Myocyte (in vitro differentiated cells): ENCODE measurements at regions not wholly inside any gene's neighbourhood (a gene's known extent, or its start where the extent isn't known, plus 50 kb on each side); places are given as distances from the start of the nearest gene placed in this dataset.

ENCODE experiments used
- DNase-seq: peaks from one replicate; pipeline ENCODE4 v3.0.0-alpha.2; 2012; ENCODE audit warnings: low read depth

- DNase-seq, result no peak
These were observed 92.5 kb upstream of the NCK2 start for GRCh38 chr2:105652014-105652796.

GRCh38 chr2:105649534-105649933 lies 95.2 kb upstream of the NCK2 start:
- DNase-seq, result no peak

GRCh38 chr2:105647731-105648130 lies 97.0 kb upstream of the NCK2 start:
- no peak for DNase-seq

DNA sequence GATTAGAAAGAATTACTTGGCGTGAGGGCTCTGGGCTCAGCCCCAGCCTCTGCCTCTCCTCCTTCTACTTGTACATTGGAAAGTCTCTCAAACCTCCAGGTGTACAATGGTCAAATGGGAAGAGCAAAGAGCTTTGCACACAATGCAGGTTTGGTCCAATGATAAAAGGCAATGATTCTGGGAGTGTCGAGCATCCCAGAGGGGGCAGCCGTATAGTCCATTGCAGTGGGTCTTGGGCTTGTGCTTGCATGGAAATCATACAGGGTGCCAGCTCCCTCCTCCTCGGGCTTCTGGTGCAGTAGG lies 98.0 kb upstream of the NCK2 start:
- DNase-seq, result no peak

DNA sequence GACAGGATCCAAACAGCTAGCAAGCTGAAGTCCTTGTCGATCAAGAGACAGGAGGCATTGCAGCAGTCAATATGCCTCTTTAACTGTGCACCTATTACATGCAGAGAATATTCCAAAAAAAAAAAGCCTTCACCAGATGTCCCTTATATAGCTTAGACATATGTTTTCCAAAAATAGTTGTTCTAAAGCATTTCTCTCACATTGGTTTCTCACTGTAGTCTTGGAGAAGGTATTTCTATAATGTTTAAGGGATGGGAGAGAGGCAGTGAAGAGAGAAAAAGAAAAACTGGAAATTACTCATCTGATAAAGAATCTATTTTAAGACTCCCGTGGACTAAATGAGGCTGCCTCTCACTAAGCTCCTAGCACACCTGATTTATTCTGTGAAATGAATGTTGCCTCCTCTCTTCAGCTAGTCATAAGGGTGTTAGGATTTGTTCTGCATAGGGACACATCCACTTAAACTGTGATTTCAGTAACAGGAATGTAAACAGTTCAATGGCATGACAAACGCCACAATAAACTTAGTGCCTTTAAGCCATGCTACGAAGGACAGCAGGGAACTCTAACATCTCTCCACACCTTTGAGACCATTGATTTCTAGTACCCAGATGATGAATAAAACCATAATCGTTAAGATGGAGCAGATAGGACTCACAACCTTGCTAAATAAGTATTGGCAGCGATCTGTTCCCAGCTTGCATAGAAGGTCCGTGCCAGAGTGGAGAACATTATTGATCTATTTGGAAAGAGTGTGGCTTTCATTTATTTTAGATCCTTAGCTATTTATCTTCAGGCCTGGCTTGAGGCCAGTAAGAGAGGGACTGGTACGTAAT lies 98.6 kb upstream of the NCK2 start:
- no peak for DNase-seq

DNA sequence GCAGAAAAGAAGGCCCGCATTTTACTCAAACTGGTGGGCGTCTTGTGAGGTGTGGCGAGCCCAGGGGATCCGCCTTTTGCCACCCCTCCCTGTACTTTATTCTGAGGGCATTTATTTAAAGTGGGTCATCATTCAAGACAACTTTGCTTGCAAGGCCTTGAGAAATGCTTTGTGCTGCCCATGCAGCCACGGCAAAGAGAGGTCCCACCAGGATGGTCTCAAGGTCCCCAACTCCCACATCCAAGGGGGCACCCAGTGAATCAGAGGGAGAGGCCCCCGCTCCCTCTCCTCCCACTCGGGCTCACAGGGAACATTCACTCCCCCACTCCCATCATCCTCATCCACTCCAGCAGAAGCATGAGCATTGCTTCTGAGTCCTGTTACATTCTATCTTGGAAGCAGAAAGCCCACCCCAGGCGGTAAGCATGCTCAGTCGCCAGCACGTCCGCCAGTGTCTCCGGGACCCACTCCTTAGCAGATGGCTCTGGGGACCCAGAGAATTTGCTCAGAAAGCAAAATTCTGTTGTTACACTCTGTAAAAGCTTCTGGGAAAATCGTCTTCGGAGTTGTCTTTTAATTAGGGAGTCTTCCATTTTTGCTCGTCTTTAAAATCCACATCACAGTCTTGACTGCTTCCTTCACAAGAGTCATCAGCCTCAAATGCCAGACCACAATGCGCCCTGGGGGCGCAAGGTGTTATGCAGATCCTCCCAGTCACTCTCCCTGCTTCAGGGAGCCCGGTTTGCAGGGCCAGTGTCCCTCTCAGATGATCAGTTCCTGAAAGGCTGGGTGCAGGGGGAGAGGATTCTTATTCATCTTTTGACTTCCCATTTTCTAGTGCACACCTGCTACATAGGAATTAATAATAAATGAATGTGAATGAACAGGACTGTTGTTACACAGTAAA lies 99.4 kb upstream of the NCK2 start:
- no peak for DNase-seq

DNA sequence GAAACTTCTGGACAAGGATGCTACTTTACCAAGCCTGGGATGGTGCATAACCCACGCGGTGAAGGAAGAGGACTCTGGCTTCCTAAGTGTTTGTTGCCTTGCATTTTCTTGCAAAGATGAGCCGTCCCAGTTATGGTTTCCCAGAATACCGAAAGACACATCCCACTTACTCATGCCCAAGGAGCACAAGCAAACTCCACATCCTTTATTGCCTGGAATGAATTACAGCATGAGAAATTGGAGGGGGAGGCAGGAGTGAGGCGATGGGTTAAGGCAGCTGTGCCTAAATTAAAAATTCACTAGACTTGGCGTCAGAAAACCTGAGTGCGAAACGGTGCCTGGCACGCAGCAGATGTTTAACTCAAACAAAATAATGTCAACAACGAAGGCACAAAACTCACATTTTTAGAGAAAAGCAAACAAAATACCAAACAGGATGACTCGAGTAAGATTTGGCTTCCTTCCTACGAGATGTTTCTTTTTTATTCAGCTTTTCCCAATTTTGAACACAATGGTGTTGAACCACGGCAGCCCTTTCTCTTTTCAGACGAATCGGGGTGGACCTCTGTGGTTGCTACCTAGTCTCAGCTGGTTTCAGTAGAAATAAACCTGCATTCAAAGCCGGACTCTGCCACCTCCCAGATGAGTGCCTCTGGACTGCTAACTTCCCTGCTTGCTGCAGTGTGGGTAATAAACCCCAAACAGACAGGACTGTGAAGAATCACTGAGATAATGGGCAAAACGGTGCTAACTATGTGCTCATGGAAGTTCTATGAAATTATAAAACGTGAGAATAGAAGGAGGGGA lies 100.3 kb upstream of the NCK2 start:
- DNase-seq, result peak; percentile 14

DNA sequence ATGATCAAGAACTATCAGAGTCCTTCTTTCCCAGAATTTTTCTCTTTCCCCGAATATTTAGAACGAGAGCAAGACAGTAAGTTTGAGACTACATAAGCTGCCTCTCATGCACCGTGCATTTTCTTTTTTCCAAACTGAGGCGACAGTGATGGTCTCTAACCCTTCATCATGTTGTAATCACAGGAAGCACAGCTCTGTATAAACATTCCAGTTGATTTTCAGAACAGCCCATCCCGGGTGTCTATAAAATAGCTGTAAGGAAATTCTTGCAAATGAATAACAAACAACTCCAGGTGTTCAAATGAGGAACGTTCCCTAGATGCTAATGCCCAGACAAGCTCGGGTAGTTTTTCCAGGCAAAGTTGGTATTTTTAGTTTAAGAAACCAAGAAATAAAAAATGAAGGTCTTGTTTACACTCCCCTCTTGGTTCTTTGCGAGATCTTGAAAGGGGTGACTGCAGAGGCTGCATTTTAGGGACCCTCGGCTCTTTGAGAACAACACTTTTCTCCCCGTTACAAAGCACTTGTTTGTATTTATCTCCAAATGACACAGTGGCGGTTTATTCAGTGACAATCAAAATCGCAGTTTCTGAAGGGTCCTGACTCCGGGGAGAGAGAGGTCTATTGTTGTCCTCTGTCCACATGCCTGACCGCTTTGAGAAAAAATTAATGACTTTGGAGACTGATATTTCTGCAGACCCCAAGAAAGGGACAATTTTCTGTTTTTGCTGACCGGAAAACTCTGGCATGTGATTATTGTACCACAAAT lies 101.1 kb upstream of the NCK2 start:
- DNase-seq, result no peak

DNA sequence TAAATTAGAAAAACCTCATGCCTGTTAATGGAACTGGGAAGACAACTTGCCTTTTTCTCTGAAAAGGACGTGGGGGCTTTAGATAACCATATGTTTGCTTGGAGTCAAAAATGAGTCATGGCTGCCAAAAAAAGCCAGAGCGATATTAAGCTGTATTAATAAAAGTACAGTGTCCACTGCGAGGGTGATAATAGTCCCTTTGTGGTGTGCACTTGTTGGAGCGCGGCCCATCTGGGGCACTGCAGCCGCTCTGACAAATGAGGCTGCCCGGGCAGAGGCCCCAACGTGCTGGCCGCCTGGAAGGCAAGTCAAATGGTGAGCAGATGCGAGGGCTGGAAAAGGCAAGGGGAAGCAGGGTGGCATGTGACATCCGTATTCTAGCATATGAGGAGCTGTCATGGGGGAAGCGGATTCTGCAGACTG lies 103.3 kb upstream of the NCK2 start:
- DNase-seq, result peak; percentile 73

GRCh38 chr2:105640246-105640645 lies 104.5 kb upstream of the NCK2 start:
- peak; percentile 32 for DNase-seq

GRCh38 chr2:105636109-105636740 lies 108.5 kb upstream of the NCK2 start:
- DNase-seq, result no peak

GRCh38 chr2:105635564-105635963 lies 109.1 kb upstream of the NCK2 start:
- no peak for DNase-seq

DNA sequence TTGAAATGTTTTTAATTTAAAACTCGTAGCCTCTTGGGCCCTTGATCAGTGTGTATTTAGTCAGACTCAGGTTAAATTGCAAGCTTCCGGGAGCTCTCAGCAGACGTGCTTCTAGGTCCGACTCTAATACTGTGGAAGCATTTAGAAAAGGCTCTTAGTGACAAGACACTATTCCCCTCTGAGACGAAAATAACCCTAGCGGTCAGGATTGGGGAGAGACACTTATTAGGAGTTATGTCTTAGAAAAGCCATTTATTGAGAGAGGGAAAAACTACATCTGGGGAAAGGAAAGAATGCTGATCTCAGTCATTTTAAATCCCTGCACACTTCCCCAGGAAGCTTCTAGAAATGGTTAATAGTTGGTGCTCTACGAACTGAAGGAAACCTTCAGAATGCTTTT lies 110.5 kb upstream of the NCK2 start:
- no peak for DNase-seq

- no peak for DNase-seq
These were observed 112.8 kb upstream of the NCK2 start for GRCh38 chr2:105631922-105632321.

DNA sequence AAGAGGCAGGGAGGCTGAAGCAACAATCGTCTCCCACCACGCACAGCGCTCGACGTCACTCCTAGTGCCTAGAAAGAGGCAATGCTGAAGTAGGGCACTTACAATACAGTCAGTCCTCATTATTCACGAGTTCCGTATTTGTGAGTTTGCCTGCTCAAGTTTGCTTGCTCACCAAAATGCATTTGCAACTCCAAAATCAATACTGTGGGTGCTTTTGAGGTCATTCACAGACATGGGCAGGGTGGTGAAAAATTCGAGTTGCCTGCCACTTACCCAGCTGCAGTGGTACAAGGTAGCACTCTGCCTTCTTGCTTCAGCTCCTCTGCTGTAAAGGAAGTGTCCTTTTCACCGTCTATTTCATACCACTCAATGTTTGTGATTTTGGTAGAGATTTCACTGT lies 113.7 kb upstream of the NCK2 start:
- no peak for DNase-seq

GRCh38 chr2:105629634-105630033 lies 115.1 kb upstream of the NCK2 start:
- DNase-seq, result no peak

- DNase-seq, result no peak
These were observed 117.2 kb upstream of the NCK2 start for GRCh38 chr2:105627534-105627933.

DNA sequence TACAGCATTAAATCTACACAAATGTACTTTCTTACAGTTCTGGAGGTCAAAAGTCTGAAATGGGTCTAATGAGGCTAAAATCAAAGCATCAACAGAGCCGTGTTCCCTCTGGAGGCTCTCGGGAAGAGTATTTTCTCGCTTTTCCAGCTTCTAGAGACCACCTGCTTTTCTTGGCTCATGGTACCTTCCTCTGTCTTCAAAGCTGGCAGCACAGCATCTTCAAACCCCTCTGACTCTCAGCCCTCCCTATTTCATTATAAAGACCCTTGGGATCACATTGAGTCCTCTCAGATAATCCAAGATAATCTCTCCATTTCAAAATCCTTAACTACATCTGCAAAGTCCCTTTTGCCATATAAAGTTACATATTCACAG lies 117.8 kb upstream of the NCK2 start:
- DNase-seq, result no peak

GRCh38 chr2:105626212-105626965 lies 118.3 kb upstream of the NCK2 start:
- no peak for DNase-seq
